Keratinocyte (primary cell): ENCODE measurements at regions not wholly inside any gene's neighbourhood (a gene's known extent, or its start where the extent isn't known, plus 50 kb on each side); places are given as distances from the start of the nearest gene placed in this dataset.

Source experiments
- DNase-seq: peaks from one replicate; pipeline ENCODE4 v3.0.0-alpha.2; 2011; ENCODE audit warnings: low read depth, missing footprints, low spot score
- FAIRE-seq: peaks from 2 replicates; lab custom pipeline; 2011; peaks lifted over from hg19 to GRCh38; lab: Jason Lieb, UNC
- H2AFZ ChIP-seq: 2 replicates; pipeline ENCODE4 v1.6.0; 2012; ENCODE audit warnings: low read length, control low read depth, inconsistent platforms; ENCODE audit not compliant: control insufficient read depth
- H3K27ac ChIP-seq: 2 replicates; pipeline ENCODE4 v1.5.1; 2011; ENCODE audit warnings: low read length; ENCODE audit not compliant: control insufficient read depth, insufficient read depth
- H3K27me3 ChIP-seq: 3 replicates; pipeline ENCODE4 v1.6.0; 2011; ENCODE audit warnings: low read length; ENCODE audit not compliant: control insufficient read depth, insufficient read depth; ENCODE audit errors: extremely low read depth
- H3K36me3 ChIP-seq, 2 experiments: 2 replicates in 1 of 2; 3 replicates in 1 of 2; pipeline ENCODE4 v1.5.1; 2011; ENCODE audit warnings: low read length in 2 of 2, mild to moderate bottlenecking in 1 of 2; ENCODE audit not compliant: control insufficient read depth in 2 of 2, insufficient read depth in 2 of 2; ENCODE audit errors: extremely low read depth in 1 of 2
- H3K4me1 ChIP-seq: 3 replicates; pipeline ENCODE4 v1.5.1; 2011; ENCODE audit warnings: low read length; ENCODE audit not compliant: control insufficient read depth, insufficient read depth; ENCODE audit errors: extremely low read depth
- H3K4me2 ChIP-seq: 3 replicates; pipeline ENCODE4 v1.6.0; 2011; ENCODE audit warnings: low read depth, low read length; ENCODE audit not compliant: control insufficient read depth, insufficient read depth; ENCODE audit errors: extremely low read depth
- H3K4me3 ChIP-seq, 3 experiments: fragments of 200-600 bp in 1 of 3; sonication (generic) in 1 of 3; 2 replicates in 2 of 3; 3 replicates in 1 of 3; pipeline ENCODE4 v1.5.1; 2011 to 2016; ENCODE audit warnings: low read length in 3 of 3, mild to moderate bottlenecking in 3 of 3, control low read depth in 2 of 3, inconsistent platforms in 1 of 3, low read depth in 1 of 3, mixed read lengths in 1 of 3, mixed run types in 1 of 3, moderate library complexity in 1 of 3; ENCODE audit not compliant: control insufficient read depth in 2 of 3, insufficient read depth in 2 of 3; ENCODE audit errors: extremely low read depth in 1 of 3
- H3K79me2 ChIP-seq: 2 replicates; pipeline ENCODE4 v1.6.0; 2012; ENCODE audit warnings: low read length; ENCODE audit not compliant: control insufficient read depth, insufficient read depth
- H3K9ac ChIP-seq: 3 replicates; pipeline ENCODE4 v1.6.0; 2011; ENCODE audit warnings: low read length; ENCODE audit not compliant: control insufficient read depth, insufficient read depth; ENCODE audit errors: extremely low read depth
- H3K9me1 ChIP-seq: 3 replicates; pipeline ENCODE4 v1.6.0; 2011; ENCODE audit warnings: low read length; ENCODE audit not compliant: control insufficient read depth, insufficient read depth; ENCODE audit errors: extremely low read depth
- H3K9me3 ChIP-seq: 2 replicates; pipeline ENCODE4 v1.5.1; 2012; ENCODE audit warnings: low read depth, low read length; ENCODE audit not compliant: control insufficient read depth
- H4K20me1 ChIP-seq: 3 replicates; pipeline ENCODE4 v1.6.0; 2011; ENCODE audit warnings: low read length; ENCODE audit not compliant: control insufficient read depth, insufficient read depth; ENCODE audit errors: extremely low read depth
- CTCF ChIP-seq, 3 experiments: IDR thresholded peaks in 1 of 3; conservative IDR thresholded peaks in 1 of 3; optimal IDR thresholded peaks in 1 of 3; 2 replicates in 2 of 3; 3 replicates in 1 of 3; pipeline versions ENCODE3 to v1.5.1; 2011; ENCODE audit warnings: low read length in 3 of 3, mild to moderate bottlenecking in 3 of 3, moderate library complexity in 2 of 3, control low read depth in 1 of 3, inconsistent platforms in 1 of 3; ENCODE audit not compliant: insufficient read depth in 2 of 3; ENCODE audit errors: extremely low read depth in 1 of 3
- EZH2 ChIP-seq: IDR thresholded peaks from one replicate; pipeline ENCODE4 v1.6.1; 2012; ENCODE audit warnings: inconsistent platforms, mild to moderate bottlenecking, low read length, moderate library complexity
- dilution Hi-C: fragments of 300-500 bp; cut with MboI; formaldehyde crosslinking; loops from one replicate; pipeline ENCODE4 v1.7.0; 2020; ENCODE audit warnings: low sequenced_read_pairs; ENCODE audit not compliant: extremely low pct_ligation_motif_present

GRCh38 chr7:68429411-68430117 lies 1168.7 kb upstream of the AUTS2 start:
- Histone ChIP-seq H3K4me1 (no peaks in the 10 kb centered on the region), H3K27me3 (no peaks in the 10 kb centered on the region), H3K4me2 (no peak overlapping the region), H3K36me3 (no peaks in the 10 kb centered on the region), H3K9me3 (no peaks in the 10 kb centered on the region), H3K9me1 (no peaks in the 10 kb centered on the region), H3K27ac (no peak overlapping the region), H3K9ac (no peak overlapping the region), H3K4me3 (no peak overlapping the region), H4K20me1 (no peaks in the 10 kb centered on the region), H2AFZ (no peak overlapping the region), H3K79me2 (no peaks in the 10 kb centered on the region)
- DNase-seq (no peak), FAIRE-seq (no peak)
- dilution Hi-C loops: no loop called here
- TF ChIP-seq CTCF (optimal IDR thresholded peaks at IDR 0.05 in 1 of 3, IDR thresholded peaks at IDR 0.05 in 1 of 3, conservative IDR thresholded peaks at IDR 0.05 in 1 of 3; ENCODE audit: extremely low read depth in 1 of 3, insufficient read depth in 2 of 3, low read length in 3 of 3) (no peak), EZH2 (no peak)

GRCh38 chr7:68432585-68432984 lies 1165.7 kb upstream of the AUTS2 start:
- H3K27me3 ChIP-seq: no peaks in the 10 kb centered on the region
- no peaks in the 10 kb centered on the region for H3K79me2 ChIP-seq
- H3K36me3 ChIP-seq: no peaks in the 10 kb centered on the region
- dilution Hi-C loops: no loop called here
- DNase-seq (no peak), FAIRE-seq (no peak)
- no peaks in the 10 kb centered on the region for H4K20me1 ChIP-seq
- no peak overlapping the region for H2AFZ ChIP-seq
- H3K4me2 ChIP-seq: no peak overlapping the region
- TF ChIP-seq EZH2 (no peak), CTCF (optimal IDR thresholded peaks at IDR 0.05 in 1 of 3, IDR thresholded peaks at IDR 0.05 in 1 of 3, conservative IDR thresholded peaks at IDR 0.05 in 1 of 3; ENCODE audit: extremely low read depth in 1 of 3, insufficient read depth in 2 of 3, low read length in 3 of 3) (no peak)
- no peaks in the 10 kb centered on the region for H3K9me1 ChIP-seq
- no peak overlapping the region for H3K27ac ChIP-seq
- no peaks in the 10 kb centered on the region for H3K9me3 ChIP-seq
- H3K4me3 ChIP-seq: no peak overlapping the region
- H3K9ac ChIP-seq: no peak overlapping the region
- no peaks in the 10 kb centered on the region for H3K4me1 ChIP-seq
